Fibroblast of lung (primary cell): ENCODE measurements at regions not wholly inside any gene's neighbourhood (a gene's known extent, or its start where the extent isn't known, plus 50 kb on each side); places are given as distances from the start of the nearest gene placed in this dataset.

Source experiments
- EZH2 ChIP-seq: IDR thresholded peaks from 2 replicates; pipeline ENCODE4 v1.5.1; 2012; ENCODE audit warnings: low read length, control low read depth, mild to moderate bottlenecking; ENCODE audit errors: missing control alignments
- TF ChIP-seq, protein P1 (sequence below), 2 donors: IDR thresholded peaks in 1 of 2; conservative IDR thresholded peaks in 1 of 2; 1 replicate in 1 of 2; 2 replicates in 1 of 2; pipeline ENCODE4 v1.5.1; 2011 to 2012; ENCODE audit warnings: low read length in 2 of 2, control low read depth in 1 of 2, inconsistent platforms in 1 of 2, low read depth in 1 of 2, mild to moderate bottlenecking in 1 of 2

GRCh38 chr9:107768224-107768623 lies 278.7 kb upstream of the KLF4 start:
- TF ChIP-seq, protein P1, sequence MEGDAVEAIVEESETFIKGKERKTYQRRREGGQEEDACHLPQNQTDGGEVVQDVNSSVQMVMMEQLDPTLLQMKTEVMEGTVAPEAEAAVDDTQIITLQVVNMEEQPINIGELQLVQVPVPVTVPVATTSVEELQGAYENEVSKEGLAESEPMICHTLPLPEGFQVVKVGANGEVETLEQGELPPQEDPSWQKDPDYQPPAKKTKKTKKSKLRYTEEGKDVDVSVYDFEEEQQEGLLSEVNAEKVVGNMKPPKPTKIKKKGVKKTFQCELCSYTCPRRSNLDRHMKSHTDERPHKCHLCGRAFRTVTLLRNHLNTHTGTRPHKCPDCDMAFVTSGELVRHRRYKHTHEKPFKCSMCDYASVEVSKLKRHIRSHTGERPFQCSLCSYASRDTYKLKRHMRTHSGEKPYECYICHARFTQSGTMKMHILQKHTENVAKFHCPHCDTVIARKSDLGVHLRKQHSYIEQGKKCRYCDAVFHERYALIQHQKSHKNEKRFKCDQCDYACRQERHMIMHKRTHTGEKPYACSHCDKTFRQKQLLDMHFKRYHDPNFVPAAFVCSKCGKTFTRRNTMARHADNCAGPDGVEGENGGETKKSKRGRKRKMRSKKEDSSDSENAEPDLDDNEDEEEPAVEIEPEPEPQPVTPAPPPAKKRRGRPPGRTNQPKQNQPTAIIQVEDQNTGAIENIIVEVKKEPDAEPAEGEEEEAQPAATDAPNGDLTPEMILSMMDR (conservative IDR thresholded peaks at IDR 0.05 in 1 of 2, IDR thresholded peaks at IDR 0.05 in 1 of 2; ENCODE audit: low read depth in 1 of 2, low read length in 2 of 2), result no peak
- no peak for TF ChIP-seq EZH2
